ENCODE measurements at regions not wholly inside any gene's neighbourhood (a gene's known extent, or its start where the extent isn't known, plus 50 kb on each side); places are given as distances from the start of the nearest gene placed in this dataset.

GRCh38 chr15:97736748-97737147 lies 223.8 kb upstream of the ARRDC4 start:
- TF ChIP-seq ZMIZ1 (IDR thresholded peaks at IDR 0.05; ENCODE audit: low read depth in 2 of 2, low read length in 2 of 2) (no peak), HIVEP1 (CRISPR knock-in tag; IDR thresholded peaks at IDR 0.05) (no peak), MXI1 (IDR thresholded peaks at IDR 0.05; ENCODE audit: low read depth, low read length) (no peak), ZNF764 (CRISPR knock-in tag; IDR thresholded peaks at IDR 0.05; ENCODE audit: low read depth) (no peak), GTF2B (IDR thresholded peaks at IDR 0.05; ENCODE audit: extremely low read depth, insufficient read length) (no peak), CTCF (IDR thresholded peaks at IDR 0.05 in 2 of 3, conservative IDR thresholded peaks at IDR 0.05 in 1 of 3; ENCODE audit: insufficient read depth in 2 of 3, low read depth in 1 of 3, low read length in 3 of 3) (no peak), USF2 (CRISPR knock-in tag; IDR thresholded peaks at IDR 0.05) (no peak), ZNF324 (CRISPR knock-in tag; IDR thresholded peaks at IDR 0.05) (no peak), SIN3A (IDR thresholded peaks at IDR 0.05; ENCODE audit: borderline replicate concordance in 2 of 2, control insufficient read depth in 1 of 2, low read depth in 2 of 2, low read length in 2 of 2) (no peak), HDAC1 (IDR thresholded peaks at IDR 0.05) (no peak), ILK (tag; IDR thresholded peaks at IDR 0.05; ENCODE audit: borderline replicate concordance, low read depth) (no peak), RCOR1 (IDR thresholded peaks at IDR 0.05; ENCODE audit: borderline replicate concordance in 1 of 2, low read depth in 2 of 2, low read length in 2 of 2) (no peak), ATF4 (CRISPR knock-in tag; IDR thresholded peaks at IDR 0.05) (no peak), ZBTB33 (CRISPR knock-in tag; IDR thresholded peaks at IDR 0.05) (no peak)

All from K562 (cell line).